HG02763 (cell line): ENCODE measurements at regions not wholly inside any gene's neighbourhood (a gene's known extent, or its start where the extent isn't known, plus 50 kb on each side); places are given as distances from the start of the nearest gene placed in this dataset.

Experiments used
- ATAC-seq: cut with Tn5 transposase; IDR thresholded peaks from one replicate; pipeline ENCODE4 v1.9.1; 2021; ENCODE audit warnings: mild to moderate bottlenecking, moderate library complexity; ENCODE audit not compliant: unreplicated experiment

GRCh38 chr7:45235905-45236304 lies 78.3 kb downstream of the RAMP3 start:
- no peak for ATAC-seq

- no peak for ATAC-seq
These were observed 79.1 kb downstream of the RAMP3 start for GRCh38 chr7:45236666-45237065.

GRCh38 chr7:45237788-45238461 lies 80.3 kb downstream of the RAMP3 start:
- no peak for ATAC-seq

GRCh38 chr7:45238806-45239205 lies 81.2 kb downstream of the RAMP3 start:
- ATAC-seq = no peak

GRCh38 chr7:45239486-45239885 lies 81.9 kb downstream of the RAMP3 start:
- ATAC-seq = no peak

- ATAC-seq = no peak
These were observed 82.7 kb downstream of the RAMP3 start for GRCh38 chr7:45240273-45240771.

- ATAC-seq = no peak
These were observed 83.3 kb downstream of the RAMP3 start for GRCh38 chr7:45240926-45241325.

- no peak for ATAC-seq
These were observed 83.9 kb downstream of the RAMP3 start for GRCh38 chr7:45241339-45242109.

GRCh38 chr7:45242261-45242660 lies 84.7 kb downstream of the RAMP3 start:
- no peak for ATAC-seq

- no peak for ATAC-seq
These were observed 85.1 kb downstream of the RAMP3 start for GRCh38 chr7:45242698-45243097.

- no peak for ATAC-seq
These were observed 87.4 kb downstream of the RAMP3 start for GRCh38 chr7:45244981-45245380.

- no peak for ATAC-seq
These were observed 88.7 kb downstream of the RAMP3 start for GRCh38 chr7:45246339-45246738.

GRCh38 chr7:45252248-45252647 lies 94.7 kb downstream of the RAMP3 start:
- ATAC-seq = no peak

GRCh38 chr7:45252857-45253256 lies 95.3 kb downstream of the RAMP3 start:
- no peak for ATAC-seq

- ATAC-seq = no peak
These were observed 95.8 kb downstream of the RAMP3 start for GRCh38 chr7:45253368-45253767.

- no peak for ATAC-seq
These were observed 97.6 kb downstream of the RAMP3 start for GRCh38 chr7:45255187-45255586.

GRCh38 chr7:45256309-45256708 lies 98.7 kb downstream of the RAMP3 start:
- ATAC-seq = no peak

GRCh38 chr7:45256775-45257174 lies 99.2 kb downstream of the RAMP3 start:
- ATAC-seq = no peak

GRCh38 chr7:45257284-45257683 lies 99.7 kb downstream of the RAMP3 start:
- ATAC-seq = no peak

GRCh38 chr7:45258533-45259226 lies 101.1 kb downstream of the RAMP3 start:
- no peak for ATAC-seq

GRCh38 chr7:45259227-45259596 lies 101.6 kb downstream of the RAMP3 start:
- no peak for ATAC-seq
